22Rv1 (cell line): ENCODE measurements at regions not wholly inside any gene's neighbourhood (a gene's known extent, or its start where the extent isn't known, plus 50 kb on each side); places are given as distances from the start of the nearest gene placed in this dataset.

Source experiments
- CTCF ChIP-seq: fragments of 450-650 bp; IDR thresholded peaks from 2 replicates; pipeline ENCODE4 v1.5.1; 2017; ENCODE audit warnings: mild to moderate bottlenecking
- ZFX ChIP-seq: fragments of 450-650 bp; IDR thresholded peaks from 2 replicates; pipeline ENCODE4 v1.6.1; 2017; ENCODE audit warnings: antibody characterized with exemption, borderline replicate concordance

- TF ChIP-seq CTCF (no peak), ZFX (no peak)
Measured at GRCh38 chr12:38448991-38449390, 132.4 kb downstream of the ALG10B start.
